Breast epithelium (tissue), 4 donors: ENCODE measurements at regions not wholly inside any gene's neighbourhood (a gene's known extent, or its start where the extent isn't known, plus 50 kb on each side); places are given as distances from the start of the nearest gene placed in this dataset.

Experiments
- DNase-seq, 2 donors: peaks; one replicate each; pipeline ENCODE4 v3.0.0-alpha.2; 2019; ENCODE audit warnings: low spot score in 2 of 2
- H3K27ac ChIP-seq, 2 donors: fragments of 200-600 bp; sonication (generic) in 1 of 2; one replicate each; pipeline ENCODE4 v1.5.1; 2016 to 2019; ENCODE audit warnings: mild to moderate bottlenecking in 1 of 2
- H3K27me3 ChIP-seq, 2 donors: fragments of 200-600 bp; sonication (generic) in 1 of 2; one replicate each; pipeline versions ENCODE4 v1.5.1 to v1.6.0; 2017 to 2019; ENCODE audit warnings: control low read depth in 1 of 2, mild to moderate bottlenecking in 1 of 2
- H3K36me3 ChIP-seq: fragments of 200-600 bp; one replicate; pipeline ENCODE4 v1.5.1; 2019
- H3K4me1 ChIP-seq, 2 donors: fragments of 200-600 bp; sonication (generic); one replicate each; pipeline ENCODE4 v1.5.1; 2016 to 2019; ENCODE audit warnings: control low read depth in 1 of 2
- H3K4me3 ChIP-seq, 3 donors: fragments of 200-600 bp; sonication (generic); 1 replicate in 2 of 3; 2 replicates in 1 of 3; pipeline ENCODE4 v1.5.1; 2016 to 2019; ENCODE audit warnings: mild to moderate bottlenecking in 3 of 3, moderate library complexity in 2 of 3
- H3K9me3 ChIP-seq, 2 donors: fragments of 200-600 bp; sonication (generic) in 1 of 2; one replicate each; pipeline ENCODE4 v1.5.1; 2016 to 2019; ENCODE audit warnings: control low read depth in 1 of 2
- CTCF ChIP-seq, 3 donors: fragments of 450-650 bp; IDR thresholded peaks; one replicate each; pipeline ENCODE4 v1.5.1; 2016 to 2017; ENCODE audit warnings: antibody characterized with exemption in 3 of 3, mild to moderate bottlenecking in 3 of 3, moderate library complexity in 3 of 3
- POLR2A ChIP-seq: fragments of 450-650 bp; IDR thresholded peaks from one replicate; pipeline ENCODE4 v1.6.1; 2016; ENCODE audit warnings: antibody characterized with exemption, mild to moderate bottlenecking, moderate library complexity
- POLR2AphosphoS5 ChIP-seq, 3 donors: sonication (generic); formaldehyde crosslinking; IDR thresholded peaks; one replicate each; pipeline ENCODE4 v1.6.1; 2017; ENCODE audit warnings: antibody characterized with exemption in 3 of 3
- intact Hi-C: fragments of 100-400 bp; cut with DNase I; formaldehyde crosslinking; loops from one replicate; pipeline ENCODE4 v1.15.1; 2023; ENCODE audit warnings: low total_unique reads

GRCh38 chr11:24389575-24389974 lies 107.3 kb upstream of the LUZP2 start:
- intact Hi-C loops = no loop called here
- Histone ChIP-seq H3K27ac (no peak overlapping the region), H3K4me3 (no peak overlapping the region), H3K27me3 (no peaks in the 10 kb centered on the region), H3K9me3 (no peaks in the 10 kb centered on the region), H3K4me1 (no peaks in the 10 kb centered on the region), H3K36me3 (no peaks in the 10 kb centered on the region)
- TF ChIP-seq POLR2AphosphoS5 (IDR thresholded peaks at IDR 0.05) (no peak), POLR2A (no peak), CTCF (IDR thresholded peaks at IDR 0.05) (no peak)
- DNase-seq = no peak

GRCh38 chr11:24390016-24390415 lies 106.8 kb upstream of the LUZP2 start:
- Histone ChIP-seq H3K36me3 (no peaks in the 10 kb centered on the region), H3K4me3 (no peak overlapping the region), H3K27me3 (no peaks in the 10 kb centered on the region), H3K9me3 (no peaks in the 10 kb centered on the region), H3K27ac (no peak overlapping the region), H3K4me1 (no peaks in the 10 kb centered on the region)
- DNase-seq = no peak
- intact Hi-C loops = no loop called here
- TF ChIP-seq POLR2AphosphoS5 (IDR thresholded peaks at IDR 0.05) (no peak), POLR2A (no peak), CTCF (IDR thresholded peaks at IDR 0.05) (no peak)

- DNase-seq = no peak
- intact Hi-C loops = no loop called here
- Histone ChIP-seq H3K4me3 (no peak overlapping the region), H3K4me1 (no peaks in the 10 kb centered on the region), H3K9me3 (no peaks in the 10 kb centered on the region), H3K27me3 (no peaks in the 10 kb centered on the region), H3K27ac (no peak overlapping the region), H3K36me3 (no peaks in the 10 kb centered on the region)
- TF ChIP-seq POLR2A (no peak), CTCF (IDR thresholded peaks at IDR 0.05) (no peak), POLR2AphosphoS5 (IDR thresholded peaks at IDR 0.05) (no peak)
Measured at GRCh38 chr11:24390762-24391161, 106.1 kb upstream of the LUZP2 start.

GRCh38 chr11:24391167-24391566 lies 105.7 kb upstream of the LUZP2 start:
- no peak for TF ChIP-seq CTCF (IDR thresholded peaks at IDR 0.05)
- no peak for TF ChIP-seq POLR2AphosphoS5 (IDR thresholded peaks at IDR 0.05)
- no peak for TF ChIP-seq POLR2A
- intact Hi-C loops = no loop called here
- H3K4me1 ChIP-seq = no peaks in the 10 kb centered on the region
- H3K9me3 ChIP-seq = no peaks in the 10 kb centered on the region
- no peak overlapping the region for H3K4me3 ChIP-seq
- no peaks in the 10 kb centered on the region for H3K27me3 ChIP-seq
- DNase-seq = no peak
- no peak overlapping the region for H3K27ac ChIP-seq
- no peaks in the 10 kb centered on the region for H3K36me3 ChIP-seq

- no peak overlapping the region for H3K27ac ChIP-seq
- no peaks in the 10 kb centered on the region for H3K4me1 ChIP-seq
- no peaks in the 10 kb centered on the region for H3K9me3 ChIP-seq
- H3K36me3 ChIP-seq = no peaks in the 10 kb centered on the region
- no peaks in the 10 kb centered on the region for H3K27me3 ChIP-seq
- H3K4me3 ChIP-seq = no peak overlapping the region
- intact Hi-C loops = no loop called here
- TF ChIP-seq POLR2A (no peak), POLR2AphosphoS5 (IDR thresholded peaks at IDR 0.05) (no peak), CTCF (IDR thresholded peaks at IDR 0.05) (no peak)
- no peak for DNase-seq
Measured at GRCh38 chr11:24400059-24400665, 96.7 kb upstream of the LUZP2 start.
